GM13977 (cell line): ENCODE measurements at regions not wholly inside any gene's neighbourhood (a gene's known extent, or its start where the extent isn't known, plus 50 kb on each side); places are given as distances from the start of the nearest gene placed in this dataset.

Source experiments
- DNase-seq: peaks from one replicate; pipeline ENCODE4 v3.0.0; 2012; ENCODE audit warnings: low spot score
- in situ Hi-C: fragments of 300-500 bp; cut with MboI; formaldehyde crosslinking; loops from one replicate; pipeline ENCODE4 v1.12.0; 2022; ENCODE audit warnings: low sequenced_read_pairs, low pct_unique_long_range_greater_than_20kb, mixed read lengths, inconsistent platforms; ENCODE audit not compliant: unreplicated experiment
- TF ChIP-seq, protein P1 (sequence below): IDR thresholded peaks from 2 replicates; pipeline ENCODE4 v1.5.1; 2012; ENCODE audit warnings: mild to moderate bottlenecking, control low read depth; ENCODE audit not compliant: insufficient read depth; ENCODE audit errors: extremely low read depth, missing control alignments

- DNase-seq = no peak
- TF ChIP-seq, protein P1, sequence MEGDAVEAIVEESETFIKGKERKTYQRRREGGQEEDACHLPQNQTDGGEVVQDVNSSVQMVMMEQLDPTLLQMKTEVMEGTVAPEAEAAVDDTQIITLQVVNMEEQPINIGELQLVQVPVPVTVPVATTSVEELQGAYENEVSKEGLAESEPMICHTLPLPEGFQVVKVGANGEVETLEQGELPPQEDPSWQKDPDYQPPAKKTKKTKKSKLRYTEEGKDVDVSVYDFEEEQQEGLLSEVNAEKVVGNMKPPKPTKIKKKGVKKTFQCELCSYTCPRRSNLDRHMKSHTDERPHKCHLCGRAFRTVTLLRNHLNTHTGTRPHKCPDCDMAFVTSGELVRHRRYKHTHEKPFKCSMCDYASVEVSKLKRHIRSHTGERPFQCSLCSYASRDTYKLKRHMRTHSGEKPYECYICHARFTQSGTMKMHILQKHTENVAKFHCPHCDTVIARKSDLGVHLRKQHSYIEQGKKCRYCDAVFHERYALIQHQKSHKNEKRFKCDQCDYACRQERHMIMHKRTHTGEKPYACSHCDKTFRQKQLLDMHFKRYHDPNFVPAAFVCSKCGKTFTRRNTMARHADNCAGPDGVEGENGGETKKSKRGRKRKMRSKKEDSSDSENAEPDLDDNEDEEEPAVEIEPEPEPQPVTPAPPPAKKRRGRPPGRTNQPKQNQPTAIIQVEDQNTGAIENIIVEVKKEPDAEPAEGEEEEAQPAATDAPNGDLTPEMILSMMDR = no peak
- in situ Hi-C loops = no loop called here
These were observed 347.2 kb upstream of the TRIB2 start for GRCh38 chr2:12369566-12369965.

- DNase-seq = no peak
- TF ChIP-seq, protein P1 = no peak
- in situ Hi-C loops = no loop called here
These were observed 340.7 kb upstream of the TRIB2 start for GRCh38 chr2:12376025-12376424.

DNA sequence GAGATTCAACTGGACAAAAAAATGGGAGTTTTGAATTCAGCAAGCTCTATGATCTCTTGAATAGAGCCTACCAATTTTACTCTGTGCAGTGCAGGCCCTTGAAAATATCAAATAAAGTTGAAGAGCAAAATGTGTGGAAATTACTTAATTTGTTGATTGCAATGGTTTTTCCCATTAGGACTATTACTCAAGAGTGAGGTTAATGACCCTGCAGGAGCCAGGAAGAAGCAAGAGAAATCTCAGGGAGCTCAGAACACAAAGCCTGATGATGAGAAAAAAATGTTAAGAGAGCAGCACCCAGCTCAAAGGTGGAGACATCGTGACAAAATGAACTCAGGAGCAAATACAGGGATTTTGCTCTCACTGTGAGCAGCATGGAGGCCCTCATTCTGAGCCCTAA is 337.6 kb upstream of the TRIB2 start:
- in situ Hi-C loops = no loop called here
- TF ChIP-seq, protein P1 = no peak
- DNase-seq = no peak

DNA sequence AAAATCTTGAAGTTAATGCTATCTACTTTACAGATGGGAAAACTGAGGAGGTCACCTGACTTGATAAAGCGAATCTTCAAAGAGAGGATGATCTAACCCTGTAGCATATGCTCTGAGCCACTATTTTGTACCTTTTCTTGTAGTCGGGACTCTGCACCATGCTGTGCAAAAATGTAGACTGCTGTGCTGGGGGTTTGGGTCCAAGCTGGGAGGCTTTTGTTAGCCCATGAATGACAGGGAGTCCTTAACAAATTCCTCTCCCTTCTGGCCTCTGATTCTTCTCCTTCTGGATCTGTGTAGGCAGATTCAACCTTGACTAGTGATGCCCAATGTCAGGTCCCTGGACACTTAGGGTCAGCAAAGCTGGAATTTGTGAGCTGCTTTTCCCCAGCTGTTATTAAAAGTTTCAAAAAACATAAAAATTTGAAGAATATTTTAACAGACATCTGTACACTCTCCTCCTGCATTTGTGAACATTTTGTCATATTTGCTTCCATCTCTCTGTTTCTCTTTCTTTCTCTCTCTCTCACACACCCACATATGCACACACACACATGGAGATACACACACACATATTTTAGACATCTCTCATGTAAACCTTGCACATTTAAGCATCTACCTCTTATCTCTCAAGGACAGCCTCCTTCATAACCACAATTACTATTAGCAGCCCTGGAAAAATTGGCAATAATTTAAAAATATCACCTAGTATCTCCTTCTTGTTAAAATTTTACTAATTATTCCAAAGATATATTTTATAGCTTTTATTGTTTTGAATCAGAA is 335.0 kb upstream of the TRIB2 start:
- TF ChIP-seq, protein P1 = no peak
- in situ Hi-C loops = no loop called here
- DNase-seq = no peak

DNA sequence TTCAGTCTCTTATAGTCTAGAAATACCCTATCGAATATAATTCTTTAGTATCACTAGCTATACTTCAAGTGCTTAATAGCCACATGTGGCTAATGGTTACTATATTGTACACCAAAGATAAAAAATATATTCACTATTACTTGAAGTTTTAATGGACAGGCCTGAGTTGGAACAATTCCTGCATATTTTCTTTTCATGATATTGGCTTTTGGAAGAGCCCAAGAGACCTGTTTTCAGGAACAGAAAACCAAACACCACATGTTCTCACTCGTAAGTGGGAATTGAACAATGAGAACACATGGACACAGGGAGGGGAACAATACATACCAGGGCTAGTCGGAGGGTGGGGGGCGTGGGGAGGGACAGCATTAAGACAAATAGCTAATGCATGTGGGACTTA is 334.4 kb upstream of the TRIB2 start:
- no peak for DNase-seq
- in situ Hi-C loops = no loop called here
- TF ChIP-seq, protein P1 = no peak

DNA sequence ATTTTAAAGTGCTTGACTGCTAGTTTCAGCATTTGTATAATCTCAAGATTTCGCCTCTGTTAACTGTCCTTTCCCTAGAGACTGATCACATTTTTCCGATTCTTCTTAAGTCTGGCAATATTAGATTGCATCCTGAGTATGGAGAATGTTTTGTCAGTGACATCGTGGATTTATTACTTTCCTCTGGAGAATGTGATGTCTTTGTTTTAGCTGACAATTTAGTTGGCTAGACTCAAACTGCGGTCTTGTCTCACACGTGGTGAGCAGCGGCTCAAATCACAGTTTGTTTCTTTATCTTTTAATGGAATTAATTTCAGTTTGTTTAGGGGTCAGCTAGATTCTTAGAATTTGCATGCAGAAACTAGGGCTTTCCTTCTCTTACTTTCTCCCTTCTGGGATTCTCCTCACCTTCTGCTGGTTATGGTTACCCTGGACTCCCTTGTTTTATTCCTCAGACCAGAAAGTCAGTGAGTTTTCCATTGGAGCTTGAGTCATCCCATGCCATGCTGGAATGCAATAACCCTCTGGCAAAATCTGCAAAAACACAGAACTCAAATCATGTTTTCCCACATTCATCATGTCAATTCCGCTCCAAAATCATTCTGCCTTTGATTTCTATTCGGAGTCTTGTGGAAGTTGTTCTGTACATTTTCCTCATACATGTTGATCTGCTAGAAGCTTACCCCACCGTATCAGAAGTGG is 327.2 kb upstream of the TRIB2 start:
- no peak for DNase-seq
- TF ChIP-seq, protein P1 = no peak
- in situ Hi-C loops = no loop called here
